Gastroesophageal sphincter (tissue), 4 donors: ENCODE measurements at regions not wholly inside any gene's neighbourhood (a gene's known extent, or its start where the extent isn't known, plus 50 kb on each side); places are given as distances from the start of the nearest gene placed in this dataset.
A peak's percentile ranks its signal among the peaks of the same experiment; 100 is the strongest.

Experiments used
- ATAC-seq: fragments of 150-250 bp; one replicate; pipeline ENCODE4 v1.9.1; 2016; ENCODE audit warnings: mild to moderate bottlenecking, moderate library complexity
- H3K27ac ChIP-seq, 4 donors: fragments of 200-600 bp; sonication (generic) in 3 of 4; 1 replicate in 3 of 4; 2 replicates in 1 of 4; pipeline ENCODE4 v1.5.1; 2016 to 2019
- H3K27me3 ChIP-seq: fragments of 200-600 bp; sonication (generic); one replicate; pipeline ENCODE4 v1.5.1; 2019
- H3K36me3 ChIP-seq, 2 donors: fragments of 200-600 bp; sonication (generic); one replicate each; pipeline ENCODE4 v1.5.1; 2019; ENCODE audit warnings: control low read depth in 1 of 2
- H3K4me1 ChIP-seq, 3 donors: fragments of 200-600 bp; sonication (generic); 1 replicate in 2 of 3; 2 replicates in 1 of 3; pipeline ENCODE4 v1.5.1; 2016 to 2019; ENCODE audit warnings: control low read depth in 2 of 3
- H3K4me3 ChIP-seq, 2 donors: fragments of 200-600 bp; sonication (generic); one replicate each; pipeline ENCODE4 v1.5.1; 2019; ENCODE audit warnings: mild to moderate bottlenecking in 1 of 2, moderate library complexity in 1 of 2
- H3K9me3 ChIP-seq, 3 donors: fragments of 200-600 bp; sonication (generic); one replicate each; pipeline ENCODE4 v1.5.1; 2017 to 2019; ENCODE audit warnings: control low read depth in 2 of 3
- EP300 ChIP-seq: sonication (generic); formaldehyde crosslinking; IDR thresholded peaks from one replicate; pipeline ENCODE4 v1.6.1; 2017; ENCODE audit warnings: antibody characterized with exemption, mild to moderate bottlenecking
- POLR2A ChIP-seq, 2 donors: fragments of 450-650 bp; IDR thresholded peaks; one replicate each; pipeline ENCODE4 v1.6.1; 2017; ENCODE audit warnings: antibody characterized with exemption in 2 of 2, mild to moderate bottlenecking in 2 of 2, moderate library complexity in 1 of 2
- POLR2AphosphoS5 ChIP-seq: sonication (generic); formaldehyde crosslinking; IDR thresholded peaks from one replicate; pipeline ENCODE4 v1.6.1; 2017; ENCODE audit warnings: antibody characterized with exemption
- WGBS, 2 donors: methylation state at CpG; one replicate each; pipeline ENCODE4 v1.1.5; 2018; ENCODE audit warnings: low coverage in 1 of 2; 5-methylcytosine and 5-hydroxymethylcytosine counted together
- TF ChIP-seq, protein P1 (sequence below), 4 experiments: fragments of 200-600 bp in 2 of 4; fragments of 450-650 bp in 2 of 4; sonication (generic) in 1 of 4; IDR thresholded peaks; one replicate each; pipeline ENCODE4 v1.5.1; 2017 to 2019; ENCODE audit warnings: antibody characterized with exemption in 4 of 4, mild to moderate bottlenecking in 2 of 4, moderate library complexity in 2 of 4

DNA sequence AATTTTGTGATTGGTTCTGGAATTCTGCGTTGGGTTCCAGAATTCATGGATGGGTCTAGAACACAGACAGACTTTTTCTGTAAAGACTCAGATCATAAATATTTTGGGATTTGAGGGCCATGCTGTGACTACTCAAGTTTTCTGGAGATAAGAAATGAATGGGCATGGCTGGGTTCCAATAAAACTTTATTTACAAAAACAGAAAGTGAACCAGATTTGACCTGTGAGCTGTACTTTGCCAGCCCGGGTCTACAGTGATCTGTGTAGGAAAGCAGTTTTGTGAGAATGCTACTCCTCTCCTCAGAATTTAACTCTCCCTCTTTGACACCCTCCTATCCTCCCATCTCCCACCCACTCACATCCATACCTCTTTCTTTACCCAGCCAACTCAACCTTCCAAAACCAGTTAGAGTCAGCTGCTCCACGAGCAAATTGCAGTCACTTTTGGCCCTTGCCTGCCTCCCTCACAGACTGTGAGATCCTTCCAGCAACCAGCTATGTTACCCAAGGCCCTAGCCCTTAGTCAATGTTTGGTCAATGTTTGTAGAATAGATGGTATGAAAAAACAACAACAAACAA lies 312.8 kb upstream of the ZMIZ1 start:
- Histone ChIP-seq H3K4me3 (no peak overlapping the region), H3K4me1 (peaks cover 0 to 22% (median 15%) of the 10 kb centered on the region in 3 donors), H3K27ac (peak overlapping the region in 2 of 4 donors; percentile 66 to 70), H3K9me3 (no peaks in the 10 kb centered on the region), H3K27me3 (no peaks in the 10 kb centered on the region), H3K36me3 (no peaks in the 10 kb centered on the region)
- TF ChIP-seq POLR2A (IDR thresholded peaks at IDR 0.05) (no peak), EP300 (no peak), POLR2AphosphoS5 (no peak)
- TF ChIP-seq, protein P1, sequence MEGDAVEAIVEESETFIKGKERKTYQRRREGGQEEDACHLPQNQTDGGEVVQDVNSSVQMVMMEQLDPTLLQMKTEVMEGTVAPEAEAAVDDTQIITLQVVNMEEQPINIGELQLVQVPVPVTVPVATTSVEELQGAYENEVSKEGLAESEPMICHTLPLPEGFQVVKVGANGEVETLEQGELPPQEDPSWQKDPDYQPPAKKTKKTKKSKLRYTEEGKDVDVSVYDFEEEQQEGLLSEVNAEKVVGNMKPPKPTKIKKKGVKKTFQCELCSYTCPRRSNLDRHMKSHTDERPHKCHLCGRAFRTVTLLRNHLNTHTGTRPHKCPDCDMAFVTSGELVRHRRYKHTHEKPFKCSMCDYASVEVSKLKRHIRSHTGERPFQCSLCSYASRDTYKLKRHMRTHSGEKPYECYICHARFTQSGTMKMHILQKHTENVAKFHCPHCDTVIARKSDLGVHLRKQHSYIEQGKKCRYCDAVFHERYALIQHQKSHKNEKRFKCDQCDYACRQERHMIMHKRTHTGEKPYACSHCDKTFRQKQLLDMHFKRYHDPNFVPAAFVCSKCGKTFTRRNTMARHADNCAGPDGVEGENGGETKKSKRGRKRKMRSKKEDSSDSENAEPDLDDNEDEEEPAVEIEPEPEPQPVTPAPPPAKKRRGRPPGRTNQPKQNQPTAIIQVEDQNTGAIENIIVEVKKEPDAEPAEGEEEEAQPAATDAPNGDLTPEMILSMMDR (IDR thresholded peaks at IDR 0.05), result no peak
- 82 to 87% methylated on average over 2 to 3 of the region's 3 CpGs for WGBS, 2 donors
- no peak for ATAC-seq

DNA sequence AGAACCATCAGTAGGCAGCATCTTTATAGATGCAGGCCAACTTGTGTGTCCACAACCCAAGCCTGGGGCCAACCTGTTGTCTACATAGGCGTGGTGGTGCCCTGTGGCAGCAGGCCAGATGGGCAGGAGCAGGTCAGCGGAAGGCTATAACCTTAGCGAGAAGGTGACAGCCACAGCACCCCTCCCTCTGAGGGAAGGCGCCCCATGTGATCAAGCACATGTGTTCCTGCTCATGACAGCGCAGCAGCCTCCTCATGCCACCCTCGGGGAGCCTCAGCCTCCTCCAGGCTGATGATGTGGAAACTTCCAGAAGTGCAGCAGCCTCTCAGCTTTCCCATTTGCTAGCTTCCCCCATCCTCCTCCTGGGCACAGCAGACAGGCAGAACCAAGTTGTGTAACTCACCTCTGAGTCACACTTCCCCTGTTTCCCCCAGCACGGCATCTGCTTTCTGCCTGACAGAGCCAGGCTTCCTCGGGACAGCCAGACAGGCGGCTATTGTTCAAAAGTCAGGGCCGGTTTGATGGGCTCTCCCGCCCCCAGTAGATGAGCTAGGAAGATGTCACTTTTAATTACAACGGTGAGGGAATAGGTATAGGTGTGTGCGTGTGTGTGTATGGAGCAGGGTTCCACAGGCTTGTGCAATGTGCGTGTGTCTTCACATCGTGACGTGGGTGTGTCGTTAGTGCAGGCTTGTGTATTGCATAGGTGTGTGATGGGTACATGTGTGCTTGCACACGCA lies 312.0 kb upstream of the ZMIZ1 start:
- TF ChIP-seq EP300 (no peak), POLR2AphosphoS5 (peak; percentile 74)
- peak; percentile 95 for ATAC-seq
- H3K36me3 ChIP-seq, result no peaks in the 10 kb centered on the region
- peaks cover 0 to 24% (median 15%) of the 10 kb centered on the region in 3 donors for H3K4me1 ChIP-seq
- no peak overlapping the region for H3K4me3 ChIP-seq
- H3K27ac ChIP-seq, result peak overlapping the region in 3 of 4 donors; percentile 66 to 70 (median 66)
- WGBS, 2 donors, result 44 to 50% methylated on average over 5 to 9 of the region's 18 CpGs
- H3K9me3 ChIP-seq, result no peaks in the 10 kb centered on the region
- H3K27me3 ChIP-seq, result no peaks in the 10 kb centered on the region

DNA sequence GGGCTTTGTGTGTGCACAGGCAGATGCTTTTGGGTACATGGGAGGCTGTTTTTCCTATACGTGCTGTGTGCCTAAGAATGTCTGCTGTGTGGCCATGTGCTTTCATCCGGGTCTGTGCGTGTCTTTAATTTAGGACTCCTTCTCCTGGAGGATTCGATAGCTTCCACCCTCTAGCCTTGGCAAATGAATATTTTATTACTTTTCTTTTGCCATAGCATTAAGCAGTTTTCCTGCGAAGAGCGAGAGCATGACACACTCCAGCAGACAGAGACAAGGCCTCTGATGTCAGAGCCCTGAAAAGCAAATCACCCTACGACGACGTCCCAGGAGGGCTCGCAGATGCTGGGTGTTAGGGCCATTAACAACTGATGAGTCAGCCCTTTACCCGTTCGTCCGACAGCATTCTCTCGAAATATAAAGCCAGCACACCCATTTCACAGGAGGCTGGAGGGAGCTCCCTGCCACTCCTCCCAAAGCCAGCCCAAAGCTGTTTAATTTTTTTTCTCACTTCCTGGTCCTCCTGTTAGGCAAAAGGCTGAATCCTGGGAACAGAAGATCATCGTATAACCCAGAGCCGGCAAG lies 311.3 kb upstream of the ZMIZ1 start:
- H3K4me1 ChIP-seq, result peaks cover 0 to 29% (median 15%) of the 10 kb centered on the region in 3 donors
- no peak for ATAC-seq
- WGBS, 2 donors, result 59% methylated on average over 8 of the region's 16 CpGs; no CpG with 5 or more reads in 1 of the 2 donors
- no peak for TF ChIP-seq POLR2A (IDR thresholded peaks at IDR 0.05)
- TF ChIP-seq POLR2AphosphoS5, result no peak
- no peaks in the 10 kb centered on the region for H3K36me3 ChIP-seq
- no peak overlapping the region for H3K4me3 ChIP-seq
- no peaks in the 10 kb centered on the region for H3K27me3 ChIP-seq
- H3K27ac ChIP-seq, result peak overlapping the region in 3 of 4 donors; percentile 66 to 70 (median 66)
- H3K9me3 ChIP-seq, result no peaks in the 10 kb centered on the region

DNA sequence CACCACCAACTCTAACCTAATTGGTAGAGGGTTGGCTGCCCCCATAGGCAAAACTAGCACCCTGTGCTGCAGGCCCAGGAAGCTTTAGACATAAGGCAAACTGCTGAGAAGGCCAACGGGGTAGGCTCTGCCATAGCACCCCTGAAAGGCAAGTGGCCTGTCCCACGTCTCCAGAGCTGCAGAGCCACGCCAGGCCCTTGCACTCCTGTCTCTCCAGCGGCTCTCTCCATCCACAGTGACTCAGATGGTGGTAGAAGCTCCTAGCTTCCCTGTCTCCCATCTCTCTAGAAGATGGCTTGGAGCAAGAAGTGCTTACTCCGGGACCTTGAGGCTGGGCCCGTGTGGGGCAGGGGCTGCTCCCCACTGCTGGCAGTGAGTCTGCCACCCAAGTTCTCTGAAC lies 310.6 kb upstream of the ZMIZ1 start:
- no peaks in the 10 kb centered on the region for H3K9me3 ChIP-seq
- H3K4me3 ChIP-seq, result no peak overlapping the region
- no peaks in the 10 kb centered on the region for H3K27me3 ChIP-seq
- no peak overlapping the region for H3K27ac ChIP-seq
- no peak for TF ChIP-seq EP300
- TF ChIP-seq, protein P1 (IDR thresholded peaks at IDR 0.05), result no peak
- no peak for TF ChIP-seq POLR2A (IDR thresholded peaks at IDR 0.05)
- TF ChIP-seq POLR2AphosphoS5, result no peak
- WGBS, 2 donors, result 100% methylated on average over 1 of the region's 6 CpGs; no CpG with 5 or more reads in 1 of the 2 donors
- peaks cover 3 to 37% (median 15%) of the 10 kb centered on the region in 3 donors for H3K4me1 ChIP-seq
- H3K36me3 ChIP-seq, result no peaks in the 10 kb centered on the region
- ATAC-seq, result no peak

DNA sequence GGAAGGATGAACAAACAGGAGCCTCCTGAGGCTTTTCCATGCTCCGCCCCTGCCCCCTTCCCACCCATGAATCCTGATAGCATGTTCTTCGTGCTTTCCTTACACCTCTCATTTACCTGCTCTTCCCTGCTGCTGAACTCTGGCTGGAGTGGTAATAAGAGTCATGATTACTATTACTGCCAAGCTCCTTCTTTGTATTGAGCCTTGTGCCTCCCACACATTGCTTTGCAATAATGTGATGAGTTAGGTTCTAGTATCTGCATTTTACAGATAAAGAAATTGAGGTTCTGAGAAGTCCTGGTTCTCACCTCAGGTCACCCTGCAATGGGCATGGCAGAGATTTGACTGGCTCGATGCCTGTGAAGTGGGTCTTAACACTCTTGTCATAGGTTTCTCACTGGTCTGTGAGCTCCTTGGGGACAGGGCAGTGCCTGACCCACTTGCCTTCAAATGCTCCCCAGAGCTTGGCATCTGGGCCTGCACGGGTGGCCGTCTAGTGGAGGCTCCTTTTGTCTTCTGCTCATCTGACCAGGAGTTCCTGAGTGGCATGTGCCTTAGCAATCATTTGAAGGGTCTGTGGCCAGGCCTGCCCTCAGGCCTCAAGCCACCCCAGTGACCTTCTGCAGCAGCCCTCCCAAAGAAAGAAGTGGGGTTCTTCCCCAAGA lies 309.2 kb upstream of the ZMIZ1 start:
- Histone ChIP-seq H3K36me3 (no peaks in the 10 kb centered on the region), H3K9me3 (no peaks in the 10 kb centered on the region), H3K4me3 (no peak overlapping the region), H3K27ac (no peak overlapping the region), H3K27me3 (no peaks in the 10 kb centered on the region), H3K4me1 (peaks cover 4 to 51% (median 21%) of the 10 kb centered on the region in 3 donors)
- WGBS, 2 donors, result 76 to 90% methylated on average over 2 of the region's 5 CpGs
- no peak for ATAC-seq
- TF ChIP-seq, protein P1 (IDR thresholded peaks at IDR 0.05), result no peak
- no peak for TF ChIP-seq EP300
